NCI-H345 (cell line): ENCODE measurements at regions not wholly inside any gene's neighbourhood (a gene's known extent, or its start where the extent isn't known, plus 50 kb on each side); places are given as distances from the start of the nearest gene placed in this dataset.

Source experiments
- DNase-seq: peaks from one replicate; lab custom pipeline; 2025; lab: John Stamatoyannopoulos, UW

GRCh38 chr2:180463608-180464007 lies 456.5 kb upstream of the CWC22 start:
- DNase-seq: no peak

GRCh38 chr2:180461761-180462160 lies 454.7 kb upstream of the CWC22 start:
- no peak for DNase-seq

- DNase-seq: no peak
Measured at GRCh38 chr2:180456801-180457200, 449.7 kb upstream of the CWC22 start.

- no peak for DNase-seq
Measured at GRCh38 chr2:180450841-180451240, 443.7 kb upstream of the CWC22 start.

- DNase-seq: no peak
Measured at GRCh38 chr2:180449171-180449915, 442.2 kb upstream of the CWC22 start.

- DNase-seq: no peak
Measured at GRCh38 chr2:180446492-180446891, 439.4 kb upstream of the CWC22 start.

- DNase-seq: no peak
Measured at GRCh38 chr2:180443888-180444287, 436.8 kb upstream of the CWC22 start.

GRCh38 chr2:180442860-180443644 lies 436.0 kb upstream of the CWC22 start:
- DNase-seq: no peak

GRCh38 chr2:180419212-180419611 lies 412.1 kb upstream of the CWC22 start:
- DNase-seq: no peak

- DNase-seq: no peak
Measured at GRCh38 chr2:180416627-180417026, 409.5 kb upstream of the CWC22 start.

GRCh38 chr2:180413336-180413735 lies 406.2 kb upstream of the CWC22 start:
- DNase-seq: no peak

GRCh38 chr2:180412219-180412618 lies 405.1 kb upstream of the CWC22 start:
- DNase-seq: no peak

- DNase-seq: no peak
Measured at GRCh38 chr2:180411661-180412060, 404.6 kb upstream of the CWC22 start.

GRCh38 chr2:180406687-180407086 lies 399.6 kb upstream of the CWC22 start:
- no peak for DNase-seq

- no peak for DNase-seq
Measured at GRCh38 chr2:180405520-180405919, 398.4 kb upstream of the CWC22 start.

GRCh38 chr2:180394305-180394704 lies 387.2 kb upstream of the CWC22 start:
- no peak for DNase-seq

GRCh38 chr2:180385601-180386201 lies 378.6 kb upstream of the CWC22 start:
- DNase-seq: no peak

GRCh38 chr2:180376066-180376465 lies 369.0 kb upstream of the CWC22 start:
- no peak for DNase-seq

GRCh38 chr2:180374502-180375281 lies 367.6 kb upstream of the CWC22 start:
- no peak for DNase-seq

GRCh38 chr2:180370511-180371205 lies 363.6 kb upstream of the CWC22 start:
- no peak for DNase-seq

GRCh38 chr2:180368881-180369280 lies 361.8 kb upstream of the CWC22 start:
- no peak for DNase-seq

GRCh38 chr2:180367815-180368214 lies 360.7 kb upstream of the CWC22 start:
- DNase-seq: no peak
